ENCODE measurements at regions not wholly inside any gene's neighbourhood (a gene's known extent, or its start where the extent isn't known, plus 50 kb on each side); places are given as distances from the start of the nearest gene placed in this dataset.

GRCh38 chr5:96321345-96321744 lies 111.7 kb downstream of the PCSK1 start:
- TF ChIP-seq, protein P1, sequence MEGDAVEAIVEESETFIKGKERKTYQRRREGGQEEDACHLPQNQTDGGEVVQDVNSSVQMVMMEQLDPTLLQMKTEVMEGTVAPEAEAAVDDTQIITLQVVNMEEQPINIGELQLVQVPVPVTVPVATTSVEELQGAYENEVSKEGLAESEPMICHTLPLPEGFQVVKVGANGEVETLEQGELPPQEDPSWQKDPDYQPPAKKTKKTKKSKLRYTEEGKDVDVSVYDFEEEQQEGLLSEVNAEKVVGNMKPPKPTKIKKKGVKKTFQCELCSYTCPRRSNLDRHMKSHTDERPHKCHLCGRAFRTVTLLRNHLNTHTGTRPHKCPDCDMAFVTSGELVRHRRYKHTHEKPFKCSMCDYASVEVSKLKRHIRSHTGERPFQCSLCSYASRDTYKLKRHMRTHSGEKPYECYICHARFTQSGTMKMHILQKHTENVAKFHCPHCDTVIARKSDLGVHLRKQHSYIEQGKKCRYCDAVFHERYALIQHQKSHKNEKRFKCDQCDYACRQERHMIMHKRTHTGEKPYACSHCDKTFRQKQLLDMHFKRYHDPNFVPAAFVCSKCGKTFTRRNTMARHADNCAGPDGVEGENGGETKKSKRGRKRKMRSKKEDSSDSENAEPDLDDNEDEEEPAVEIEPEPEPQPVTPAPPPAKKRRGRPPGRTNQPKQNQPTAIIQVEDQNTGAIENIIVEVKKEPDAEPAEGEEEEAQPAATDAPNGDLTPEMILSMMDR (IDR thresholded peaks at IDR 0.05), result no peak
- TF ChIP-seq POLR2A (IDR thresholded peaks at IDR 0.05), result no peak
